Fibroblast of lung (primary cell): ENCODE measurements at regions not wholly inside any gene's neighbourhood (a gene's known extent, or its start where the extent isn't known, plus 50 kb on each side); places are given as distances from the start of the nearest gene placed in this dataset.

Experiments used
- DNase-seq, 2 donors: peaks; one replicate each; pipeline versions ENCODE4 v3.0.0 to v3.0.0-alpha.2; 2010; ENCODE audit warnings: low read depth in 2 of 2
- H2AFZ ChIP-seq: 2 replicates; pipeline ENCODE4 v1.5.1; 2012; ENCODE audit warnings: low read length, control low read depth, inconsistent platforms
- H3K27ac ChIP-seq: 2 replicates; pipeline ENCODE4 v1.5.1; 2011; ENCODE audit warnings: low read length, control low read depth; ENCODE audit not compliant: insufficient read depth
- H3K27me3 ChIP-seq: 2 replicates; pipeline ENCODE4 v1.5.1; 2011; ENCODE audit warnings: mild to moderate bottlenecking, low read length; ENCODE audit not compliant: control insufficient read depth, insufficient read depth
- H3K36me3 ChIP-seq: 2 replicates; pipeline ENCODE4 v1.5.1; 2011; ENCODE audit warnings: low read length; ENCODE audit not compliant: control insufficient read depth, insufficient read depth
- H3K4me1 ChIP-seq: 2 replicates; pipeline ENCODE4 v1.5.1; 2011; ENCODE audit warnings: low read length; ENCODE audit not compliant: control insufficient read depth, insufficient read depth; ENCODE audit errors: extremely low read depth
- H3K4me2 ChIP-seq: 2 replicates; pipeline ENCODE4 v1.5.1; 2011; ENCODE audit warnings: low read length, control low read depth; ENCODE audit not compliant: insufficient read depth; ENCODE audit errors: extremely low read depth
- H3K4me3 ChIP-seq, 4 experiments: fragments of 200-600 bp in 1 of 4; sonication (generic) in 1 of 4; replicated peaks in 1 of 4; 2 replicates each; pipeline ENCODE4 v1.5.1; 2011 to 2016; ENCODE audit warnings: low read length in 4 of 4, low read depth in 3 of 4, mild to moderate bottlenecking in 3 of 4, control low read depth in 2 of 4, inconsistent platforms in 1 of 4, mixed read lengths in 1 of 4; ENCODE audit not compliant: insufficient read depth in 1 of 4; ENCODE audit errors: control extremely low read depth in 1 of 4
- H3K79me2 ChIP-seq: 2 replicates; pipeline ENCODE4 v1.5.1; 2012; ENCODE audit warnings: mild to moderate bottlenecking, low read length, inconsistent platforms; ENCODE audit not compliant: control insufficient read depth, insufficient read depth
- H3K9ac ChIP-seq: 2 replicates; pipeline ENCODE4 v1.5.1; 2011; ENCODE audit warnings: mild to moderate bottlenecking, low read length, control low read depth; ENCODE audit not compliant: insufficient read depth
- H3K9me3 ChIP-seq: 2 replicates; pipeline ENCODE4 v1.5.1; 2012; ENCODE audit warnings: low read depth, low read length; ENCODE audit not compliant: control insufficient read depth, insufficient read depth
- H4K20me1 ChIP-seq: 2 replicates; pipeline ENCODE4 v1.5.1; 2011; ENCODE audit warnings: low read length; ENCODE audit not compliant: control insufficient read depth, insufficient read depth; ENCODE audit errors: extremely low read depth
- EZH2 ChIP-seq: IDR thresholded peaks from 2 replicates; pipeline ENCODE4 v1.5.1; 2012; ENCODE audit warnings: low read length, control low read depth, mild to moderate bottlenecking; ENCODE audit errors: missing control alignments
- TF ChIP-seq, protein P1 (sequence below), 2 donors: IDR thresholded peaks in 1 of 2; conservative IDR thresholded peaks in 1 of 2; 1 replicate in 1 of 2; 2 replicates in 1 of 2; pipeline ENCODE4 v1.5.1; 2011 to 2012; ENCODE audit warnings: low read length in 2 of 2, control low read depth in 1 of 2, inconsistent platforms in 1 of 2, low read depth in 1 of 2, mild to moderate bottlenecking in 1 of 2

DNA sequence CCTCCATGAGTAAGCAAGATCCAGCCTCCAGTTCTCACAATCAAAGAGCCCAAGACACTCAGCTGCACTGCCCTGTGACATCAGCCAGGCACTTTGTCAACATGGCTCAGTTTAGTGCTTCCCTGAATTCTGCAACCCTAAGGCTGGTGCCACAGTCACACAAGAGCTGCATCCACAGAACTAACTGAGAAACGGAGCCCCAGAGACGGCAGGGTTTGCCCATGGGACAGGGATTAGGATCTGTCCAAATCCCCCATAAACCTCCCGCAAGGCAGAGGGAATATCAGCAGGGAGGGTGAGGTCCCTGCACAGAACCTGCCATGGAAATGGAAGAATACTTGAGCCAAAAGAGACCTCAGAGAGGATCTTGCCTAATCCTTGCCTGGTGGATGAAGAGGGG lies 70.4 kb upstream of the UQCRFS1 start:
- no peaks in the 10 kb centered on the region for H4K20me1 ChIP-seq
- H3K9ac ChIP-seq, result no peak overlapping the region
- H2AFZ ChIP-seq, result no peak overlapping the region
- no peak overlapping the region for H3K4me2 ChIP-seq
- H3K27me3 ChIP-seq, result no peaks in the 10 kb centered on the region
- no peak overlapping the region for H3K4me3 ChIP-seq
- no peak overlapping the region for H3K27ac ChIP-seq
- no peaks in the 10 kb centered on the region for H3K36me3 ChIP-seq
- no peak for DNase-seq
- no peak for TF ChIP-seq EZH2
- no peaks in the 10 kb centered on the region for H3K9me3 ChIP-seq
- H3K4me1 ChIP-seq, result no peaks in the 10 kb centered on the region
- no peaks in the 10 kb centered on the region for H3K79me2 ChIP-seq

DNA sequence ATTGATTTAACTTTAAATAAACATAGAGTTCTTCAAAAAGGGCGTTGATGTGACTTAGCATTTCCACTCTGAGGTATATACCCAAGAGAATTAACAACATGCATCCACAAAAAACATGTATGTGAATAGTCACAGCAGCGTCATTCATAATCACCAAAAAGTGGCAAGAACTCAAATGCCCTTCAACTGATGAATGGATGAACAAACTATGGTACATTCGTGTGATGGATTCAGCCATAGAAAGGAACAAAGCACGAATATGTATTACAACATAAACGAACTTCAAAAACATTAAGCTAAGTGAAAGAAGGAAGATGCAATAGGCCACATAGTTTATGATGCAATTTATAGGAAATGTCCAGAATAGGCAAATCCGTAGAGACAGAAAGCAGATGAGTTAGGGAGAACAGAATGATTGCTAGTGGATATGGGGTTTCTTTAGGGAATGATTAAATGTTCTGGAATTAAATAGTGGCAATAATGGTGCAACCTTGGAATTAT lies 72.3 kb upstream of the UQCRFS1 start:
- H3K27ac ChIP-seq, result no peak overlapping the region

DNA sequence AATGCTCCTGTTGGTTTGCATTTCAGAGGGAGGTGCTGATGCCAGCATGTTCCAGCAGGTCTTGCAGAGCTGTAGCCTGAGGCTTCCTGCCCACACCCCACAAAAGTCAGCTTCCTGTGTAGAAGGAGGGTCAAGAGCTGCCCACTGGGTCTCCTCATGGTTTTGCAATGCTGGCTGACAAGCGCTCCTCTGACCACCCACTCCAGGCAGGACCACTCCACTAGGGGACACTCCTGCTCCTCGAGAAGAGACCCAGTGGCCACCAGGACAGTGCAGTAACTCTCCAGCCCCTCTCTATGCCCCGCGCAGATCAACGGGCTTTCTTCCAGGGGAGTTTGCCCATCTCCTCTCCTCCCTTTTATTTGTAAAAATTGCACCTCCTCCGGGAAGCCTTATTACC lies 72.9 kb upstream of the UQCRFS1 start:
- Histone ChIP-seq H3K4me2 (no peak overlapping the region), H3K9ac (no peak overlapping the region), H3K4me1 (no peaks in the 10 kb centered on the region), H3K27me3 (no peaks in the 10 kb centered on the region), H3K4me3 (no peak overlapping the region), H2AFZ (no peak overlapping the region), H3K27ac (no peak overlapping the region), H3K79me2 (no peaks in the 10 kb centered on the region), H3K9me3 (no peaks in the 10 kb centered on the region), H3K36me3 (no peaks in the 10 kb centered on the region), H4K20me1 (no peaks in the 10 kb centered on the region)
- no peak for TF ChIP-seq EZH2
- TF ChIP-seq, protein P1, sequence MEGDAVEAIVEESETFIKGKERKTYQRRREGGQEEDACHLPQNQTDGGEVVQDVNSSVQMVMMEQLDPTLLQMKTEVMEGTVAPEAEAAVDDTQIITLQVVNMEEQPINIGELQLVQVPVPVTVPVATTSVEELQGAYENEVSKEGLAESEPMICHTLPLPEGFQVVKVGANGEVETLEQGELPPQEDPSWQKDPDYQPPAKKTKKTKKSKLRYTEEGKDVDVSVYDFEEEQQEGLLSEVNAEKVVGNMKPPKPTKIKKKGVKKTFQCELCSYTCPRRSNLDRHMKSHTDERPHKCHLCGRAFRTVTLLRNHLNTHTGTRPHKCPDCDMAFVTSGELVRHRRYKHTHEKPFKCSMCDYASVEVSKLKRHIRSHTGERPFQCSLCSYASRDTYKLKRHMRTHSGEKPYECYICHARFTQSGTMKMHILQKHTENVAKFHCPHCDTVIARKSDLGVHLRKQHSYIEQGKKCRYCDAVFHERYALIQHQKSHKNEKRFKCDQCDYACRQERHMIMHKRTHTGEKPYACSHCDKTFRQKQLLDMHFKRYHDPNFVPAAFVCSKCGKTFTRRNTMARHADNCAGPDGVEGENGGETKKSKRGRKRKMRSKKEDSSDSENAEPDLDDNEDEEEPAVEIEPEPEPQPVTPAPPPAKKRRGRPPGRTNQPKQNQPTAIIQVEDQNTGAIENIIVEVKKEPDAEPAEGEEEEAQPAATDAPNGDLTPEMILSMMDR (conservative IDR thresholded peaks at IDR 0.05 in 1 of 2, IDR thresholded peaks at IDR 0.05 in 1 of 2; ENCODE audit: low read depth in 1 of 2, low read length in 2 of 2), result no peak
- DNase-seq, result no peak

More for the DNA sequence above, 72.3 kb upstream of the UQCRFS1 start:
- H2AFZ ChIP-seq, result no peak overlapping the region
- H3K9me3 ChIP-seq, result no peaks in the 10 kb centered on the region
- TF ChIP-seq, protein P1 (conservative IDR thresholded peaks at IDR 0.05 in 1 of 2, IDR thresholded peaks at IDR 0.05 in 1 of 2; ENCODE audit: low read depth in 1 of 2, low read length in 2 of 2), result no peak
- TF ChIP-seq EZH2, result no peak
- no peak overlapping the region for H3K4me3 ChIP-seq
- H3K36me3 ChIP-seq, result no peaks in the 10 kb centered on the region
- H3K4me1 ChIP-seq, result no peaks in the 10 kb centered on the region
- H3K4me2 ChIP-seq, result no peak overlapping the region
- no peak overlapping the region for H3K9ac ChIP-seq
- H3K79me2 ChIP-seq, result no peaks in the 10 kb centered on the region
- DNase-seq, result no peak
- no peaks in the 10 kb centered on the region for H4K20me1 ChIP-seq
- H3K27me3 ChIP-seq, result no peaks in the 10 kb centered on the region
